GM18498 (cell line): ENCODE measurements at regions not wholly inside any gene's neighbourhood (a gene's known extent, or its start where the extent isn't known, plus 50 kb on each side); places are given as distances from the start of the nearest gene placed in this dataset.

Experiments
- ATAC-seq: cut with Tn5 transposase; IDR thresholded peaks from one replicate; pipeline ENCODE4 v1.9.1; 2021; ENCODE audit warnings: mild to moderate bottlenecking, moderate library complexity; ENCODE audit not compliant: unreplicated experiment

- ATAC-seq: no peak
Measured at GRCh38 chr2:215695861-215696260, 260.0 kb upstream of the FN1 start.

DNA sequence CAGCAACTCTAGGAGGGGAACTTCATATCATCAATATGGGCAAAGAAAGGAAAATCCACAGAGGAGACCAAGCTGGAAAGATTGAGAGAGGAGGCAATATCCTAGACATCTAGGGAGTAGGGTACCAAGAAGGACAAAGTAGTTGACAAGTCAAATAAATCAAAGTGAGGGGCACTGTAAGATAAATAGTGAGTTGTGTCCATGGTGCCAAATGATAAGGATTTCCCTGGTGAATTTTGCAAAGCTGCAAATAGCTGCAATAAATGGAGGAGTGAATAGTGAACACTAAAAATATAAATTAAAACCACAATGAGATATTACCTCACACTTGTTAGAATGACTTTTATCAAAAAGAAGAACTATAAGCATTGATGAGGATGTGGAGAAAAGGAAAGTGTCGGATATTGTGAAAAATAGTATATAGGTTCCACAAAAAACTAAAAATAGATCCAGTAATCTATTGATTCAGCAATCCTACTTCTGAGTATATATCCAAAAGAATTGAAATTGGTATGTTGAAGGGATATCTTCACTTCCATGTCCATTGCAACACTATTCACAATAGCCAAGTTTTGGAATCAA is 258.2 kb upstream of the FN1 start:
- no peak for ATAC-seq

DNA sequence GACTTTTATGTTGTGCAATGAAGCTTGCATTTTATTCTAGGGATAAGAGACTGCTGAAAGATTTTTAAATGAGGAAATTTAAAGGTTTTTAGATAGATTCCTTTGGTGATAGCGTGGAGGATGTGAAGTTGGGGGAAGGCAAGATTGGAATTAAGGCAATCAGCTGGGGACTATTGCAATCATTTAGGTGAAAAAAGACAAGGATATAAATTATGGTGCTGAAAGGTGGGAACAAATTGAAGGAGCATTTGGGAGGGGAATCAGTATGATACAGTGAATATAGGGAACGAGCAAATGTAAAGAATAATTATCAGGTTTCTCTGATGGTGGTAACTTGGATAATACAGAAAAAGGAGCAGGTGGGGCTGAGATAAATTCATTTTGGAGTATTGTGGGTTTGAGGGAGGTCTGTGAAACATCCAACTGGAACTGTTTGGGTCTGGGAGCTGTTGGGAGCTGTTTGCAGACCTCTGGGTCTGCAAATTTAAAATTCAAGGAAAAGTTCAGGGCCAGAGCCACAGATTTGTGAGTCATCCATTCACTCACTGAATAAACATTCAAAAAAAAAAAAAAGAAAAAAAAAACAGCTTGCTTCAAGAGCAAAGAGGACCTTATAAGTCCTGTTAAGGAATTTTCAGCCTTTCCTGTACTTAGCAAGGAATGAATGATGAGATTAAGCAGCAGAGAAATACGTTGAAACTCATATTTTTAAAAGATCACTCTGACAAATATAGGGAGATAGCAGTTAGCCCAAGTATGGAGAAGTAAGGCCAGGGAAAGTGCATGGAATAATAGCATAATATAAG is 257.5 kb upstream of the FN1 start:
- no peak for ATAC-seq

GRCh38 chr2:215692387-215693079 is 256.7 kb upstream of the FN1 start:
- no peak for ATAC-seq

DNA sequence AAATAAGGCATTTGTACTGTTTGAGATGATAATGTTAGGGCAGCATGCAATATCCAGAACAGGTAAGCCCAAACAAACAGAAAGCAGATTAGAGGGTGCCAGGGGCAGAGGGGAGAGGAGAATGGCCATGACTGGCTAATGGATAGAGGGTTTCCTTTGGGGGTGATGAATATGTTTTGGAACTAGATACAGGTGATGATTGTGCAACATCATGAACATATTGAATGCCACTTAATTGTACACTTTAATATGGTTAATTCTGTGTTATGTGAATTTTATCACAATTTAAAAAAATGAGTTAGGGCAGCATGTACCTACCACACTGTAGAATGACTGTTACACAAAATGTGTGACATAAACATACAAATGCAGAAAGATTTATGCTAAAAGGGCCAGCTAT is 255.5 kb upstream of the FN1 start:
- ATAC-seq: no peak

GRCh38 chr2:215687149-215688031 is 251.5 kb upstream of the FN1 start:
- ATAC-seq: no peak

DNA sequence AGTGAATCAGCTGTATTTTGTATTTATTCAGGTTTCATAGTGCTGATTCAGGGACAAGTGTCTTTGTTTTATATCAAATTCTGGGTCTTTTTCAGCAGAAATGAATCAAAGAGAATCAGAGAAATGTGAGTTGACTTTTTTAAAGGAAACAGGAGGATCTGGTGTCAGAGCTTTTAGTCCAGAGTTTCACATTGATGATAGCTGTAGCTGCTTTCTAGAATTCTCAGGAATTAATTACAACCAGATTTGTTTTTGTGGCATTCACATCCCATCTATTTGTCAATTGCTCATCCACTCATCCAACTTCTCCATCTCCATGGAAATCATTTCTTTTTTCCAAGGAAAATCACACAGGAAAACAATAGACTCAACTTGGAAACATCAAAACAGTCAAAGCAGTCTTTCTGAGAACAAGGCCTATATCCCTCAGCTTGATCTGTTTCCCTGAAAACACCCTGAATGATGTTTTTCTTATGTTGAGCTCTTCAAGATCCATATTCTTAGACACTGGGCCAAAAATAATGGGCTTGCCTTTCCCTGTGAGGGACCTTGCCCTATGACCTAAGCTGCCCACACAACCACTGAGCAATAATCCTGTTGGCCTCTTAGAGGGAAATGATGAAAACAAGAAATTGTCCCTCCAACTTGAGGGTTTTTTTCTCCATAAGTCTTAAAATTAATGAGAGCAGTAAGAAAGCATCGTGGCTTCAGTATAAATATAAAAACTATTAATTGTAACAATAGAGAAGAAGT is 249.5 kb upstream of the FN1 start:
- no peak for ATAC-seq

DNA sequence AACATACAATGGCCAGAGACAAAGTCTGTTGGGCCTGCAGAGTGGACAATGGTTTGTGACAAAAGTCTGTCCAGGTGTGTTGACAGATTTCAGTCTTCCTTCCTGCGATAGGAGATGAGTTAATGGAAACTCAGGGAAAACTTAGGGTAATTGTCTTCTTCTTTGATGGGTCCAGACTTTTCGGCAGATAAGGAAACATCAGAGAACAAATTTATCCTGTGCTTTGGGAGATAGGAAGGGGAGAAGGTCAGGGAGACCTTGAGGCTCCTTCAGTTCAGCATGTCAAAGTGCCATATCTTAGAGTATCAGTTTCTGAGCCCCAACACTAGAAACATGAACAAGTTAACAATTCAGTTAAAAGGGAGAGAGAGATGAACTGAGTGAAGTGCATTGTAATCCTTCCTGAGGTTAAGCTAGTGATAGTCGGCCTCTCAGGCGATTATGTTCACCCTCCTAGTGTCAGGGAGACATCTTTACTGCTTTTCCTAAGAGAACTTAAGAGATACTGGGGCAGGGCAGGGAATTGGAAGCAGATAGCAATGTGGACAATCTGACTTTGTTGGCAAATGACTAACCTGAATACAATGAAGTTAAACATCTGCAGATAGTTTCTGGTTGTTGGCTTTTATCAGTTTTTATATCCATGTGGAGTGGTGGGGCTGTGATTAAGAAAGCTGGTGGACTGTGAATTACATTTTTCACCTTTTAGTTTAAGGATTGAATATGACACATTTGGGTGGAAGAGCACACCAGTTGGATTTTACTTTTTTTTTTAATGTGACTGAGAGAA is 248.8 kb upstream of the FN1 start:
- ATAC-seq: no peak

- no peak for ATAC-seq
Measured at GRCh38 chr2:215683295-215683694, 247.4 kb upstream of the FN1 start.

DNA sequence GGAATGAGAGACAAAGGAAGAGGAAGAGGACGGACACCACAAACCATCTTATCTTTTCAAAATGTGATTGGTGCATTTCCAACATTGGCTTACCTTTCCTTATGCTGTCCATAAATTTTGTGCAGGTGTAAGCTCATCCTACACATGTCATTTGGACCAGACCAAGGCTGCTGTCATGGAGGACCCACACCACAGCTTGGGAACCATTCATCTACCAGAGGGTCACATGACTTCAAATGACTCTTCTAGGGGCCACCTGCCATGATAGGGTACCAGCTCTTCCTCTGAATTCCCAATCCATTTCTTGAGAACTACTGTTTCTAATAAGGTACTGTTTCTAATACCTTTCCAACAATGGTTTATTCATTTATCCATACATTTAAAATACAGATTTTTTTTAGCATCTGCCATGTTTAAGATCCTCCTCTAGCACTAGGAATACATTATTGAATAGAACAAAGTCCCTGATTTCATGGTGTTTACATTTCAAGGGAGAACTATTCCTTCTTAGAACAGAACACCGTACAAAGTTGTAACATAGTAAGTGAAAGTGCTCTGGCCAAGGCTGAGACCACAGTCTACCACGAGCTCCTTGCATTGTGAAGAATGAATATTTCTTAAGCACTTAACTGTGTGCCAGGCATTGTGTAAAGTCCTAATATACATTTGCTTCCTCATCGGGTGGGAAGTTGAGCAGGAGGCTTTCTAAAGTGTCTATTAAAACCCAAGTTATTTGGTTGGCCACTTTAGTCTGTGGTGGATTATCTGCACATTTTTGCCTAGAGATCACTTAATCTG is 246.1 kb upstream of the FN1 start:
- ATAC-seq: no peak

- peak; percentile 65 for ATAC-seq
Measured at GRCh38 chr2:215680605-215681598, 245.0 kb upstream of the FN1 start.

DNA sequence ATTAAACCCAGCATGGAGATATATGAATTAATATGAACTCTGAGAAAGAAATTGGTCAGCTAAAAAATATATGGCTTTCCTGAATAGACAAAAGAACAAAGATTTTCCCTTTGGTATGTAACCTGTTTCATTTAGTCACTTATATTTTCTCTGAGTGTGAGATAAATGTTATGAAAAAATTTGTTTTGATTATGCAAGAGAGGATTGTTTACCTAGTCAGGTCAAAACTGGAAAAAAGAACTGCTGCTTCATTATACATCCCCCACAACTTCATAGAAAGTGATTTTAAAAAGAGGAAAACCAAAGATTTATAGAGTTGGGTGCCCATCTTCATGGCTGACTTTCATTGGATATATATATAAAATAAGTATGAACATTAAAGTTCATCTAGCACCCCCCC is 242.2 kb upstream of the FN1 start:
- no peak for ATAC-seq

DNA sequence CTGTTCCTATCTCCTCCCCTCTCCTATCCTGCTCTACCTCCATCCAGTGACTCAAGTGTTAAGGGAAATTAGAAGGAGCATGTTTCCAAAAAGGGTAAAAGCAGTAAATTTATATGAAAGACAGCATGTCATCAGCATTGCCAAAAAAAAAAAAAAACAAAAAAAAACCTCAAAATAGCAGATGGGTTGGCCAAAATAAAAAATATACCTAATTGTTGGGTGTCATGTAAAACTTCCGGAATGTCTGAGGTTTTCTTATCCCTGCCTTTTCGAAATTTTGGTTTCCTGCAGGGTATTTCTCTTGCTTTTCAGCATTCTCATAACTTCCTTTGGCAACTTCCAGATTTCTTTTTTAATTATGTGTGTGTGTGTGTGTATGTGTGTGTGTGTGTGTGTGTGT is 241.6 kb upstream of the FN1 start:
- no peak for ATAC-seq

DNA sequence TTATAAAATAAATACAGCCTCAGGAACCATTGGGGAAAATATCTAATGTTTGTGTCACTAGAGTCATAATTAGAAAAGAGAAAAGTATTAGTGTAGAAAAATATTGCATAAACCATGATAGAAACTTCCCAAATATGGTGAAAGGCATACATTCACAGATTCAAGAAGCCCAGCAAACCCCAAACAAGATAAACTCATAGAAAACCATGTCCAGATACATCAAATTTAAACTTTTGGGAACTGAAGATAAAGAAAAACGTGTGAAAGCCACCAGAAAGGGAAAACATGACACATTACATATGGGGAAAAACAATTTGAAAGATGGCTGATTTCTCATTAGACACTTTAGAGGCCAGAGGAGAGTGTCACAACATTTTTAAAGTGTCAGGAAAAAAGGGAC is 236.5 kb upstream of the FN1 start:
- no peak for ATAC-seq

DNA sequence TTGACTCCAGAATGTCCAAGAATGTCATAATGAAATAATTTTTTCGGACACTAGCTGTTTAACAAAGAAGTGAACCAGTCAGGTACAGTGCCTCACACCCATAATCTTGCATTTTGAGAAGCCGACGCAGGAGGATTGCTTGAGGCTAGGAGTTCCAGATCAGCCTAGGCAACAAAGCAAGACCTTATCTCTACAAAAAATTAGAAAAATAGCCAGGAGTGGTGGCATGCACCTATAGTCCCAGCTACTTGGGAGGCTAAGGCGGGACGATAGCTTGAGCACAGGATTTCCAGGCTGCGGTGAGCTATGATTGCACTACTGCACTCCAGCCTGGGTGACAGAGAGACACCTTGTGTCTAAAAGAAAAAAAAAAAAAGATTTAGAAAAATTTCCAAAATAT is 235.8 kb upstream of the FN1 start:
- no peak for ATAC-seq

GRCh38 chr2:215671244-215671643 is 235.4 kb upstream of the FN1 start:
- no peak for ATAC-seq

DNA sequence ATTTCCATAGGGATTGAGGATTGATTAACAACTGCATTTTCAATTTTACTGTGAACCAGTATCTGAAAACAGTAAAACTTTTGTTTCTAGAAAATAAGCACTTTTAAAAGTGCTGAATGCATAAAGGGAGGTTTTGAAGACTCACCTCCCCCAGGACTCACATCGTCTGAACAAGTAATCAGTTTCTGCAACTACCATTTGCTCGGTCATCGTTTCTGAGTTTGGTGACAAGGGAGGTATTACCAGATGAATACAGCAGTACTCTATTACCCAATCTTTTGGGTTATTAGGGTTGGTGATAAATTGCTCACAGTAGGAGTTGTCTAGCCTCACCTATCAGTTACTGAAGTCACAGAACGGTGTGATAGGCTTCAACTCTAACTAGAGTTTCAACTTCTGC is 234.5 kb upstream of the FN1 start:
- ATAC-seq: no peak

- no peak for ATAC-seq
Measured at GRCh38 chr2:215668378-215668775, 232.5 kb upstream of the FN1 start.
